GM21528 (cell line): ENCODE measurements at regions not wholly inside any gene's neighbourhood (a gene's known extent, or its start where the extent isn't known, plus 50 kb on each side); places are given as distances from the start of the nearest gene placed in this dataset.
A peak's percentile ranks its signal among the peaks of the same experiment; 100 is the strongest.

ENCODE experiments used
- ATAC-seq: cut with Tn5 transposase; IDR thresholded peaks from one replicate; pipeline ENCODE4 v1.9.1; 2021; ENCODE audit warnings: mild to moderate bottlenecking, moderate library complexity; ENCODE audit not compliant: unreplicated experiment, low FRiP score

DNA sequence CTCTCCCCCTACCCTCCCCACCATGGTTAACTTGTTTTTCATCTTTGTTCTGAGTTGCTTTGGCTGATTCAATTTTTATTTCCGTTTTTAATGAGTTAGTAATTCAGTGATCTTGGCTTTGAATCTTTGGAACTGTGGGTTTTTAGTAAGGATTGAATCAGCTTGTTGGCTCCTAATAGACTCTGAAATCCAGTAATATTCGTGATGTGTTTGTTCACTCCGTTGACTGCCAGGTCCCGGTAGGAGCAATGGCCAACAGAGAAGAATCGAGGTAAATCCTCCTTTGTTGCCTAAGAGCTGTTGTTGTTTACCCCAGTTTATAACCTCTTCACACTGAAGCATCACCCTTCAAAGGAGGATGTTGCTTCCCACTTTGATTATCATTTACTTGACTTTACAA lies 92.7 kb downstream of the PCSK1 start:
- ATAC-seq: no peak

GRCh38 chr5:96339862-96340261 lies 93.2 kb downstream of the PCSK1 start:
- no peak for ATAC-seq

DNA sequence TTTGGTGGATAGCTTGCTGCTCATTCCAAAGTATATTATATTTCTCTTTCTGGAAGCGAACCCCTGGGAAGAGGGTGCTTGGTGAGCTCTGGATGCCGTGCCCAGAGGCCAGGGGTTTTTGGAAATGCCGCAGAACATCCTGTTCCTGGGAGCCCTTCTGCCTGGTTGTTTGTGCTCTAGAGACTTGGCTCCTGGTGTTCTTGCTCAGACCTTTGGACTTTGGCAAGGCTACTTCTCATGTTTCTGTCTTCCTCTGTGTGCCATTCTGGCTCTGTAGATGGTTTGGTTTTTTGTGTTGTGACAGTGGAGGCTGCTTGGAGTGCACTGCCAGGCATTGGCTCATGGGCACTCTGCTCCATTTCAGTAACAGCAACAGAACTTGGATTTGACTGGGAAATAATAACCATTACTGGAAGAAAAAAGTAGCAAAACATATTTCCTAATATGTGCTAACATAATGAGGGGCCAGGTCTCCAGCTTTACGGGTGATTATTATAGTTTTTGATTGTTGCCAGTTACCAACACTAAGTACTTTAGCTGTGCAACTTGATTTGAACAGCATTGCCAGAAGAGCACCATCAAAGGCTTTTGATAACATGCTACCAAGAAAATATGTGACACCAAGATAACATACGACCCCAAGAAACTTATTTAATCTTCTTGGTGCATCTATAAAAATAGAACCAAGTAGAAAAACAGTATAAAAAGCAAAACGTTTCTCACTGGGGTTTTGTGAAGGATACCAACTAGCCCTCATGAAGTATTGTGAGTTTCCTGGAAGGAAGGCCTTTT lies 94.2 kb downstream of the PCSK1 start:
- ATAC-seq: no peak

- ATAC-seq: peak; percentile 56
These were observed 95.0 kb downstream of the PCSK1 start for GRCh38 chr5:96338091-96338490.

GRCh38 chr5:96337048-96337781 lies 95.8 kb downstream of the PCSK1 start:
- no peak for ATAC-seq

DNA sequence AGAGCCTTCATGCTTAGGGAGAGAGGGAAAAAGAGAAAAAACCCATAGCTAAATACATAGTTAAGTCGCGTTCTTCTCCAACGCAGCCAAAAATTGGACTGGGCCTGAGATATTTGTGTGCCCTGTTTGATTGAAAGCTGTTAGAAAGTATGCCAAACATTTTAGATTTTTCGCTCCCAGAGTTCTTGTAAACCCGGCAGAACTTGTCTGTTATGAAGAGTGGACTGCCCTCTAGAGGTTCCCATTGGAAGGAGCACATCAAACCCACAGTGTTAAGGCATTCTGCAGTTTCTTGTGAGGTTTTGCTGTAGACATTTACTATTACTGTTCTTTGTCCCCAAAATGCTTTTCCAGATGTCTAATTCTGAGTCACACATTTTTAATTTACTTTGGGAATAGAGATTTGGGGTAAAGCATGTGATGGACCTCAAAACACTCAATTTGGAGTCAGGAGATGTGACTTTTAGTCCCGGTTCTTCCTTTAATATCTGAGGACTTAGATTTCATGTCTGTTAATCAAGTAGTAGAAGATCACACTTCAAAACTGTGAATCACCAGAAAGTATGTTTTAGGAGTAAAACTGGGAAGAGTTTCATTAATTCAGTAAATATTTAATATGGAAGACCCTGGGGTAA lies 96.6 kb downstream of the PCSK1 start:
- no peak for ATAC-seq

DNA sequence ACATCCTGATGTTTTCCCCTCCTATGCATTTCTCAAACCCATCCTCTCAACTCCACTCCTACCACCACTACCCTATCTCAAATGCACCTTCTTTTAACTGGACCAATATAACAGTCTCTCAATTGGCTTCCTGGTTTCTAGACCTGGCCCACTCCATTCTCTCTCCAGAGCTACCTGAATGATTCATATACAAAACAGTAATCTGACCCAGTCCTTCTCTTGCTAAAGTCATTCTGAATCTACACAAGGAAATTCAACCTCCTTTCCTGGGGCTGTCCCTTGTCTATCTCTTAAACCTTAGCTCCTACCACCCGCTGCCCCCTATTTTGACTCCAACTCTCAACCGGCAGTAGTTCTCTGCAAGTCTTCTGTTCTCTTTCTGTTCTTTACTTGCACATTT lies 97.2 kb downstream of the PCSK1 start:
- ATAC-seq: no peak

DNA sequence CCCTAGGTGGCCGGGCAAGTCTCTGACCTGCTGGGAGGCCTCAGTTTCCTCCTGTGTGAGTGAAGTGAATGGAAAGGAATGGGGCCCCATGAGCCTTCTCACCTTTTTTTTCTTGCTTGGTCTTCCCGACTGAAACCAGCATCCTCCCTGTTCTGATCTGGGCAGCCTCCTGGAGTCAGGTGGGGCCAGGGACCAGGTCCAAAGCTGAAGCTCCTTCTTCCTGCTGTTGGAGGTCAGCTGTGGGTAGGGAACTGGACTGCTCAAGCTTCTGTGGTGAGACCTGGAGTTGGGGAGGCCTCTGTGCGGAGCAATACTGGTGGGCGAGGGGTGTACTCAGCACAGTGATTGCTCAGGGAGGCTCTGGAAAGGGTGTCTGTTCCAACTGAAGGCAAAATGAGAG lies 99.7 kb downstream of the PCSK1 start:
- ATAC-seq: no peak

DNA sequence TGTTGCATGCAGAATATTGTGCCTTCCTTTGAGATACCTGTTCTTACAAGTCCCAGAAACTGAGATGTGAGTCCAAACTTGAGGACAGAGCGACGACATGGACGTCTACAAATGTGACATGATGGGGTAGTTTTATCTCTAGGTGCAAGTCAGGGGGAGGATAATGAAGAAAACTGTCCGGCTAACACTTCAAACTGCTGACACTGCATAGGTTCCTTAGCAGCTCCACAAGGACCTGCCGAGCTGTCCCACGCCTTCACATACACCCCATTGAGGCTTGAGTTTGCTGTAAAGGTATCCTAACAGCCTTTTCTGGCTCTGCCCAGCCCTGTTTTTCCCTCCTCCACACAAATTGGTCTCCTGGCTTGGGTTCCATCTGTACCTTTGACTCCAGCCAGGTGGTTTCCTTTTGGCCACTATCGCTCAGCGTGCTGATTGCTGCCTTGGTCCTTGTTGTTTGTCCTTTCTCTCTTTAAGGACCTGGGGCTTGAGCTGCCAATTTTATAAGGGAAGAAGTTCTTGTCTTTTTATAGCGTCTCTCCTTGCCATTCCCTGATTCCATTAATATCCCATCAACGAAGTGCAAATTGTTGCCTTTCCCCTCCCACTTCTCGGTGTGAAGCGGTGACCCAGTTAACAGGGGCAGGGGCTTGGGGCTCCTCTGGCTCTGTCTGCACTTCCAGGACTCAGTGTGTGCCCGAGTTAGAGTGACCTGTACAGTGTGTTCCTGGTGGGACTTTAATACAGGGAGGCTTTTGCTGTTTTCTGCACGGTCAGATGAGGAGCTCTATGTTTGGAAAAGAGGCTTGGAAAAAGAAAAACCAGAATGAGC lies 100.3 kb downstream of the PCSK1 start:
- no peak for ATAC-seq

DNA sequence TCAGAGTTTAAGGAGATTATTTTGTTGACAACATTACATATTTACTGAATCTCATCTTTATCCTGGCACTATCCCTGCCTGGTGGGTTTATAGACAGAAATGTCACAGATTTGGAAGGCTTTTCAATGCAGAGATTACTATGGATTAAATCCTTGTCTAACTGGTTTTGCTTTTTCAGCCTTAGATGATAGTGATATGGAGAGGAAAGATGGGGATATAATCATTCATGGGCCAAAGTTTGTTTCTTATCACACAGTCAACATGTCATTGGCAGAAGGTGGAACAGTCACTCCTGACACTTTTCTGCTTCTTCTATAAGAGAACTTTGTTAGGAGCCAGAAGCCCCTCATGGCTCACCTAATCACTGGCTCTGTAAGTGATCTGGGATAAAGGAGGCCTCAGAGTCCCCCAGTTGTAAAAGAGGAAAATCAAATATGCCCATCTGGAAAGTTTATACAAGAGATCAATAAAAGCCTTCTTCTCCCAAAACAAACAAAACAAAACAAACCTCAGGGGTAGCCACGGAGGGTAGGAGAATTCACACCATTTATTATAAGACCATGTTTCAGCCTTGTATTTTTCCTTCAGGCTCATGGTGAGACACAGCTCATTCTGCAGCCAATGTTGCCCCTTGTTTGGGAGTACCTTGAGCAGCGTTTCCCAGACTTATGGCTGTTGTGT lies 101.2 kb downstream of the PCSK1 start:
- ATAC-seq: no peak

- ATAC-seq: no peak
These were observed 101.8 kb downstream of the PCSK1 start for GRCh38 chr5:96331210-96331609.

DNA sequence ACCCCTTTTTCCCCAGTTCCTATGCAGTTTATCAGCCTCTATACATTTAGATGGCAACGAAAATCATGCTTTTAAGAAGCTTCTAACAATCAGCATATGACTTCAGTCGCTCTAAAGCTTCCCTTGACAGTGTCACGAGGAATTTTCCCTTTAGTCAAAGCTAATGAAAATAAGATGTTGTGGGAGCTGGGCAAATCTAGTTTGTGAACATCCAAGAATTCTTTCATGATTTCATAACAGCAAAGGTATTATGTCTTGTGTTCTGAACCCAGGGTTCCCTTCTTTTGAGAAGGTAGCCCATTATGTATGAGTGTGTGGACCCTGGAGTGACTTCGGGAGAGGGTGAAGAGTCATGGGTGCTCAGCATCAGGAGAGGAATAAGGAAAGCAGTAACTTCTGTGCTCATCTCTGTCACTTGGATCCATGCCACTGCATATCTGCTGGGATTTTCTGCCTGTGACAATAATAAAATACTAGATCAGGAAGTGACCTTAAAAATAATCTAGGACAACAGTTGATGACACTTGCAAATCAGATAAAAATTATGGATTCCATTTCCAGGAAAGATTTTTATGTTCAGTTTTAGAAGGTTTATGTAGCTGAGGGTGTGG lies 102.4 kb downstream of the PCSK1 start:
- no peak for ATAC-seq

- ATAC-seq: no peak
These were observed 103.0 kb downstream of the PCSK1 start for GRCh38 chr5:96329886-96330529.

DNA sequence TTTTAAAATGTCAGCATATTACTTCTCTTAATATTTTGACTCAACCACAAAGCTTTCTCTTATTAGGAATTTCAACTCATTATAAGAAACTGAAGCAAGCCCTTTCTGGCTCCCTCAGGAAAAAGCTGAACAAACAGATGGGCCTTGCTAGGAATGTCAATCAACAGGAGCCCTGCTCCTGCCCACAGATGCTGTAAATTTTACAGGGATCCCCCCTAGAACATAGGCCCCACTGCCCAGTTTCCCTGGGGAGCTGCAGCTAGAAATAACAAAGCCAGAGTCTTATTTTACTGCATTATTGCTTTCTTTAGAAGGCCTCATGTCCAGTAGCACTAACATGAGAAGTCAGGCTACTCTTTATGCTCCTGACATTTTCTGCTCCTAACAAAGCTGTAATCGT lies 103.8 kb downstream of the PCSK1 start:
- no peak for ATAC-seq

- no peak for ATAC-seq
These were observed 105.3 kb downstream of the PCSK1 start for GRCh38 chr5:96327722-96328121.

DNA sequence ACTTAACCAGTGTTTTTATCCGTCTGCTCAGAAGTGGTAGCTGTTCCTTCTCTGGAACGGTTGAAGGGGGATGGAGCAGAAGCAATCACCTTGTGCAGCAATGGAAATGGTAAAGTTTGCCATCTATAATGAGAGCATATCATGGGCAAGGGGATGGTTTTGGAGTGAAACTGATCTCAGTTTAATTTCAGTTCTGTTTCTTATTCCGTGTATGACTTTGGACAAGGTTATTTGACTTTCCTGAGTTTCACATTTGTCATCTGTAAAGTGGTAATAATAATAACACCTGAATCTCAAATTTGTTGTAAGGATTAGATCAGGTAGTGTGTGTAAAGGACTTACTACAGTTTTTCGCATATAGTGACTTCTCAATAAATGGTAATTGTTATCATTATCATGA lies 106.1 kb downstream of the PCSK1 start:
- peak; percentile 81 for ATAC-seq

DNA sequence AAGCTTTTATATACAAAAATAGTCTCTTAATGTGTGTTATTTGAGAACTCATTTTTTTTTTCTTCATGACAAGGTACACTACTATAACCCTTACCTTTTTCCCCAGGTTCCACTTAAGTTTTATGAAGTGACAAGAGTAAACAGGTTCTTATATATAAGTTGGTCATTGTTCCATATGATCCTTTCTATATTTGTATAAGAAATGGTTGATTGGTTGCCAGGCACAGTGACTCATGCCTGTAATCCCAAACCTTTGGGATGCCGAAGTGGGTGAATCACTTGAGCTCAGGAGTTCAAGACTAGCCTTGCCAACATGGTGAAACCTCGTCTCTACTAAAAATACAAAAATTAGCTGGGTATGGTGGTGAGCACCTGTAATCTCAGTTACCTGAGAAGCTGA lies 108.3 kb downstream of the PCSK1 start:
- no peak for ATAC-seq

DNA sequence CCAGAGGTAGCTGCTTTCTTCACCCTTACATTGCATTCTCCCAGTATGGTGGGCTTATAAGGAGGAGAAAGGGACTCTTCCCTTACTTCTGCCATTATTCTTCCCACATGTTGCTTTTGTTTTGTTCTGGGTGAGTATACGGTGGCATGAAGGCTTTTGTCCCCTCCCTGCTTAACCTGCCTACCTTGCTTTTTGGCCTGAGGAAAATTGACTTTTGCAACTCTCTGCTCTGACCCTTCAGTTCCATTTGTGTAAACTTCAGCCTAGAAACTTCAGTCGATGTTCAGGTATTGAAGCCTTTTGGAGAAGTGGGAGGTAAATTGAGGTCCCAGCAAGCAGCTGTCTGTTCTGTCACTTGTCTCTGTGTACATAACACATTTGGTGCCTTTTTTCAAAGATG lies 110.2 kb downstream of the PCSK1 start:
- ATAC-seq: no peak

DNA sequence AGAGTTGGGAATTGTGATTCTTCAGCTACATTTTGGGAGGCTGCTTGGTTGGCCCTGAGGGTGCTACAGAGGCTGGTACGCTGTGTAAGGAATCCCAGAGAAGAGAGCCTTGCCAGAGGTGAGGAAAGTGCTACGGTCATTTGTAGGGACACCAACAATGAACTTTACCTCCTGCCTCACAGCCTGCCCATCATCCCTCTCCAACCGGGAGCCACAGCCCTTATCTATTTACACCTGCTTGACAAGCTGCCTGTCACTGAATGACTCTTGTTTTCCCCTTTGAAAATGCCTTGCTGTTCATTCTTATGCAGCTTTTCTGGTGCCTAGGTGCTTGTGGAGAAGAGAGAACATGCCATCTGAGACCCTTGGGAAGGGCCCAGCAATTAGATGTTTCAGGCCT lies 110.8 kb downstream of the PCSK1 start:
- no peak for ATAC-seq
